ENCODE measurements at regions not wholly inside any gene's neighbourhood (a gene's known extent, or its start where the extent isn't known, plus 50 kb on each side); places are given as distances from the start of the nearest gene placed in this dataset.
A peak's percentile ranks its signal among the peaks of the same experiment; 100 is the strongest.

GRCh38 chr2:177036747-177037146 lies 175.8 kb upstream of the HNRNPA3 start:
- Histone ChIP-seq H3K4me3 (ENCODE audit: low read depth, low read length, poor library complexity, severe bottlenecking) (no peak overlapping the region), H3K27me3 (replicated peaks; ENCODE audit: insufficient read depth, low read depth, low read length, poor library complexity) (no peaks in the 10 kb centered on the region), H3K9me3 (ENCODE audit: low read depth, low read length, poor library complexity, severe bottlenecking) (no peaks in the 10 kb centered on the region), H3K36me3 (ENCODE audit: insufficient read depth, low read length, poor library complexity, severe bottlenecking) (no peaks in the 10 kb centered on the region), H3K4me1 (ENCODE audit: insufficient read depth, low read length, poor library complexity, severe bottlenecking) (peaks cover 7% of the 10 kb centered on the region), H3K27ac (ENCODE audit: low read depth, low read length, poor library complexity, severe bottlenecking) (no peak overlapping the region)
- POLR2A ChIA-PET (ENCODE audit: low non-redundant PET), result interaction anchor here (0.6 kb wide), 1 partner anchor 11 kb away, joined by 3 read pairs; no protein-coding TSS in a partner anchor
- CTCF ChIA-PET, result no interaction called here
- no peak for DNase-seq (ENCODE audit: low spot score)
- no peak for TF ChIP-seq EZH2 (IDR thresholded peaks at IDR 0.05; ENCODE audit: borderline replicate concordance, low read depth, low read length, poor library complexity, severe bottlenecking)
- no peak for TF ChIP-seq CTCF (conservative IDR thresholded peaks at IDR 0.05; ENCODE audit: low read depth, low read length)
- no TSS peak for BruUV-seq (replicated peaks)
- intact Hi-C loops (cut with micrococcal nuclease; ENCODE audit: unreplicated experiment), result no loop called here

- Histone ChIP-seq H3K36me3 (ENCODE audit: insufficient read depth, low read length, poor library complexity, severe bottlenecking) (no peaks in the 10 kb centered on the region), H3K27me3 (replicated peaks; ENCODE audit: insufficient read depth, low read depth, low read length, poor library complexity) (no peaks in the 10 kb centered on the region), H3K4me1 (ENCODE audit: insufficient read depth, low read length, poor library complexity, severe bottlenecking) (peaks cover 11% of the 10 kb centered on the region), H3K9me3 (ENCODE audit: low read depth, low read length, poor library complexity, severe bottlenecking) (no peaks in the 10 kb centered on the region), H3K4me3 (ENCODE audit: low read depth, low read length, poor library complexity, severe bottlenecking) (no peak overlapping the region), H3K27ac (ENCODE audit: low read depth, low read length, poor library complexity, severe bottlenecking) (no peak overlapping the region)
- no TSS peak for BruUV-seq (replicated peaks)
- no peak for TF ChIP-seq EZH2 (IDR thresholded peaks at IDR 0.05; ENCODE audit: borderline replicate concordance, low read depth, low read length, poor library complexity, severe bottlenecking)
- no peak for TF ChIP-seq CTCF (conservative IDR thresholded peaks at IDR 0.05; ENCODE audit: low read depth, low read length)
- ChIA-PET CTCF (no interaction called here), POLR2A (ENCODE audit: low non-redundant PET) (no interaction called here)
- intact Hi-C loops (cut with micrococcal nuclease; ENCODE audit: unreplicated experiment), result no loop called here
- no peak for DNase-seq (ENCODE audit: low spot score)
Observed at GRCh38 chr2:177037569-177037968, 175.0 kb upstream of the HNRNPA3 start.

GRCh38 chr2:177038787-177039484 lies 173.7 kb upstream of the HNRNPA3 start:
- no TSS peak for BruUV-seq (replicated peaks)
- peak; percentile 36 for DNase-seq (ENCODE audit: low spot score)

More at GRCh38 chr2:177038787-177039484, 173.7 kb upstream of the HNRNPA3 start:
- peaks cover 14% of the 10 kb centered on the region for H3K4me1 ChIP-seq (ENCODE audit: insufficient read depth, low read length, poor library complexity, severe bottlenecking)
- POLR2A ChIA-PET (ENCODE audit: low non-redundant PET), result no interaction called here
- H3K9me3 ChIP-seq (ENCODE audit: low read depth, low read length, poor library complexity, severe bottlenecking), result no peaks in the 10 kb centered on the region
- no peak overlapping the region for H3K27ac ChIP-seq (ENCODE audit: low read depth, low read length, poor library complexity, severe bottlenecking)
- TF ChIP-seq EZH2 (IDR thresholded peaks at IDR 0.05; ENCODE audit: borderline replicate concordance, low read depth, low read length, poor library complexity, severe bottlenecking) (no peak), CTCF (conservative IDR thresholded peaks at IDR 0.05; ENCODE audit: low read depth, low read length) (no peak)
- H3K27me3 ChIP-seq (replicated peaks; ENCODE audit: insufficient read depth, low read depth, low read length, poor library complexity), result no peaks in the 10 kb centered on the region
- H3K4me3 ChIP-seq (ENCODE audit: low read depth, low read length, poor library complexity, severe bottlenecking), result no peak overlapping the region
- intact Hi-C loops (cut with micrococcal nuclease; ENCODE audit: unreplicated experiment), result no loop called here
- no peaks in the 10 kb centered on the region for H3K36me3 ChIP-seq (ENCODE audit: insufficient read depth, low read length, poor library complexity, severe bottlenecking)
- CTCF ChIA-PET, result no interaction called here
